CD4-positive, alpha-beta T cell treated with Interleukin-17A for 4 hours (primary cell): ENCODE measurements at regions not wholly inside any gene's neighbourhood (a gene's known extent, or its start where the extent isn't known, plus 50 kb on each side); places are given as distances from the start of the nearest gene placed in this dataset.

Source experiments
- DNase-seq: peaks from one replicate; pipeline ENCODE4 v3.0.0-alpha.2; 2020; ENCODE audit warnings: mixed read lengths

DNA sequence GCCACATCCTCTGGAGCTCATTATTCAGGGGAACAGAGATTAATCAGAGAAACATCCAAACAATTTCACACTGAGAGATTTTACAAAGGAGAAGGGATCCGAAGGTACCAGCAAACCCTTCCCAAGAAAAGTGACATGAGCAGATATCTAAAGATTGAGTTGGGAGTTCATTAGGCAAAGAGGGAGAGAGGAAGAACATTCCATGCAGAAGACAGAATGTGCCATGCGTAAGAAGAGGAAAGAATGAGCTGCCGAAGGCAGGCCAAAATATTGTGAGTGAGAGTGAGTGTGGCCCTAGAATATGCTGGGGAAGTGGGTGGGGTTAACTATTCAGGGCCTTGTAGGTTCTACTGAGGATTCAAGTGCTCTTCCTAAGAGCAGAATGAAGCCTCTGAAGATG is 50.0 kb upstream of the LYVE1 start:
- no peak for DNase-seq
